ENCODE measurements at regions not wholly inside any gene's neighbourhood (a gene's known extent, or its start where the extent isn't known, plus 50 kb on each side); places are given as distances from the start of the nearest gene placed in this dataset.

- no peaks in the 10 kb centered on the region for H3K9me3 ChIP-seq
- intact Hi-C loops (cut with DNase I) = no loop called here
- DNase-seq (no peak), ATAC-seq (no peak)
- TF ChIP-seq, protein P1, sequence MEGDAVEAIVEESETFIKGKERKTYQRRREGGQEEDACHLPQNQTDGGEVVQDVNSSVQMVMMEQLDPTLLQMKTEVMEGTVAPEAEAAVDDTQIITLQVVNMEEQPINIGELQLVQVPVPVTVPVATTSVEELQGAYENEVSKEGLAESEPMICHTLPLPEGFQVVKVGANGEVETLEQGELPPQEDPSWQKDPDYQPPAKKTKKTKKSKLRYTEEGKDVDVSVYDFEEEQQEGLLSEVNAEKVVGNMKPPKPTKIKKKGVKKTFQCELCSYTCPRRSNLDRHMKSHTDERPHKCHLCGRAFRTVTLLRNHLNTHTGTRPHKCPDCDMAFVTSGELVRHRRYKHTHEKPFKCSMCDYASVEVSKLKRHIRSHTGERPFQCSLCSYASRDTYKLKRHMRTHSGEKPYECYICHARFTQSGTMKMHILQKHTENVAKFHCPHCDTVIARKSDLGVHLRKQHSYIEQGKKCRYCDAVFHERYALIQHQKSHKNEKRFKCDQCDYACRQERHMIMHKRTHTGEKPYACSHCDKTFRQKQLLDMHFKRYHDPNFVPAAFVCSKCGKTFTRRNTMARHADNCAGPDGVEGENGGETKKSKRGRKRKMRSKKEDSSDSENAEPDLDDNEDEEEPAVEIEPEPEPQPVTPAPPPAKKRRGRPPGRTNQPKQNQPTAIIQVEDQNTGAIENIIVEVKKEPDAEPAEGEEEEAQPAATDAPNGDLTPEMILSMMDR (IDR thresholded peaks at IDR 0.05) = no peak
- TF ChIP-seq POLR2A (IDR thresholded peaks at IDR 0.05) = no peak
- H3K4me1 ChIP-seq = no peaks in the 10 kb centered on the region
- no peak overlapping the region for H3K27ac ChIP-seq
- 76 to 87% (median 78%) methylated on average over 2 of the region's 2 CpGs for WGBS, 4 donors
- H3K4me3 ChIP-seq = no peak overlapping the region
- no peaks in the 10 kb centered on the region for H3K27me3 ChIP-seq
- no peaks in the 10 kb centered on the region for H3K36me3 ChIP-seq
Measured at GRCh38 chrX:7730071-7730470, 112.9 kb upstream of the VCX start.

- ATAC-seq (no peak), DNase-seq (no peak)
- H3K27me3 ChIP-seq = no peaks in the 10 kb centered on the region
- H3K27ac ChIP-seq = no peak overlapping the region
- no peaks in the 10 kb centered on the region for H3K9me3 ChIP-seq
- no peaks in the 10 kb centered on the region for H3K4me1 ChIP-seq
- intact Hi-C loops (cut with DNase I) = no loop called here
- TF ChIP-seq, protein P1 (IDR thresholded peaks at IDR 0.05) = no peak
- TF ChIP-seq POLR2A (IDR thresholded peaks at IDR 0.05) = no peak
- no peaks in the 10 kb centered on the region for H3K36me3 ChIP-seq
- no peak overlapping the region for H3K4me3 ChIP-seq
Measured at GRCh38 chrX:7720519-7720918, 122.5 kb upstream of the VCX start.

DNA sequence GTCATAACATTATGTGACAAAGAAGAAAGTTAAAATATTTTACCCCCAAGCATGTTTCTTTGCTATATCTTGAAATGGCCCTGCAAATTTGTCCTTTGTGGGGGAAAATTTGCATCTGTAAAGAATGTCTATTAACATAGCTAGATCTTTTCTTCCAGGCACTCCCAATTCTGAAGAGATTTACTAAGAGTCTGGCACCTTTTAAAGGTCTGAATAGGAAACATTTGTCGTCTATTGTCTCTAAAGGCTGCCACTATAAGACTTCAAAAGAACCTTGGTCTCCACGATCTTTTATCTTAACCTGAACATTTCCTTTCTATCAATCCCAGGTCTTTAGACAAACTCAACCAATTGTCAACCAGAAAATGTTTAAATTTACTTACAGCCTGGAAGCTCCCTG, 128.6 kb upstream of the VCX start:
- DNase-seq = no peak
- no peaks in the 10 kb centered on the region for H3K27me3 ChIP-seq
- no peak for ATAC-seq
- no peak overlapping the region for H3K27ac ChIP-seq
- no peaks in the 10 kb centered on the region for H3K9me3 ChIP-seq
- TF ChIP-seq, protein P1 (IDR thresholded peaks at IDR 0.05) = no peak
- TF ChIP-seq POLR2A (IDR thresholded peaks at IDR 0.05) = no peak
- 23 to 43% (median 39%) methylated on average over 2 of the region's 2 CpGs for WGBS, 4 donors
- H3K36me3 ChIP-seq = no peaks in the 10 kb centered on the region
- no peak overlapping the region for H3K4me3 ChIP-seq
- H3K4me1 ChIP-seq = peaks cover 0 to 5% (median 0%) of the 10 kb centered on the region in 12 donors
- intact Hi-C loops (cut with DNase I) = no loop called here

DNA sequence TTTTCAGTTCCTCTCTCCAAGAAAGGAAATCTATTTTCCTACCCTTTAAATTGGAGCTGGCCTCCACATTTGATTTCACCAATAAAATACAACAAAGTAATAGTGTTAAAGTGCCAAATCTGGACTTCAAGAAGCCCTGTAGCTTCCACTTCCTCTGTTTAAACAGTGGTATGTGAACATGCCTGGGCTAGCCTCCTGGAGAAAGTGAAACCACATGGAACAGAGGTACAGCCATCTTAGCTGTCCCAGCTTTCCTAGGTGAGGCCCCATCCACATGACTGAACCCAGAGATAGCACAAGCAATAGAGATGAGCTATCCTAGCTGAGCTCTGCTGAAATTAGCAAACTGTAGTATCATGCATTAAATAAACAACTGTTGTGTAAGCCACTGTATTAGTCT, 131.8 kb upstream of the VCX start:
- H3K36me3 ChIP-seq = no peaks in the 10 kb centered on the region
- DNase-seq (no peak), ATAC-seq (no peak)
- intact Hi-C loops (cut with DNase I) = no loop called here
- no peak overlapping the region for H3K27ac ChIP-seq
- peaks cover 0 to 5% (median 0%) of the 10 kb centered on the region in 12 donors for H3K4me1 ChIP-seq
- H3K4me3 ChIP-seq = no peak overlapping the region
- no peaks in the 10 kb centered on the region for H3K9me3 ChIP-seq
- no peak for TF ChIP-seq POLR2A (IDR thresholded peaks at IDR 0.05)
- TF ChIP-seq, protein P1 (IDR thresholded peaks at IDR 0.05) = no peak
- H3K27me3 ChIP-seq = no peaks in the 10 kb centered on the region
